HepG2 (cell line): ENCODE measurements at regions not wholly inside any gene's neighbourhood (a gene's known extent, or its start where the extent isn't known, plus 50 kb on each side); places are given as distances from the start of the nearest gene placed in this dataset.

ENCODE experiments used
- ATAC-seq: fragments of 200-7000 bp; cut with Tn5 transposase; 3 replicates; pipeline ENCODE4 v1.9.1; 2020; ENCODE audit warnings: mild to moderate bottlenecking, moderate library complexity
- BruUV-seq: library from RNA; stranded (reverse); fragments of 400-500 nt; replicated peaks from 2 replicates; lab custom pipeline; 2021; lab: Mats Ljungman, UMichigan
- CTCF ChIA-PET: fragments of 300-600 bp; formaldehyde crosslinking; extraction: SDS; loops from one replicate; lab custom pipeline; 2021; ENCODE audit warnings: low total read pairs, inconsistent platforms, low intra/inter-chr PET ratio; lab: Yijun Ruan, JAX
- POLR2A ChIA-PET: fragments of 350-600 bp; sonication (Branson Sonifier 250); formaldehyde crosslinking; loops from one replicate; lab custom pipeline; 2020; ENCODE audit warnings: antibody characterized with exemption, inconsistent platforms; lab: Yijun Ruan, JAX
- DNase-seq: peaks from one replicate; pipeline ENCODE4 v3.0.0-alpha.2; 2015; ENCODE audit warnings: low spot score
- FAIRE-seq: peaks from 3 replicates; lab custom pipeline; 2011; peaks lifted over from hg19 to GRCh38; lab: Jason Lieb, UNC
- H2AFZ ChIP-seq: one replicate; pipeline ENCODE4 v1.6.1; 2011; ENCODE audit warnings: low read length, inconsistent platforms
- H3K27ac ChIP-seq: fragments of 300-600 bp; 3 replicates; pipeline ENCODE4 v1.8.0; 2011; ENCODE audit warnings: mixed run types, mild to moderate bottlenecking, mixed read lengths, low read length, inconsistent platforms; ENCODE audit not compliant: insufficient read depth; ENCODE audit errors: extremely low read length
- H3K27me3 ChIP-seq, 2 experiments: fragments of 200-600 bp in 1 of 2; 2 replicates in 1 of 2; 3 replicates in 1 of 2; pipeline versions ENCODE4 v1.6.0 to v1.8.0; 2011; ENCODE audit warnings: low read length in 2 of 2, mild to moderate bottlenecking in 2 of 2, moderate library complexity in 2 of 2, inconsistent platforms in 1 of 2; ENCODE audit not compliant: insufficient read depth in 2 of 2, control insufficient read depth in 1 of 2
- H3K36me3 ChIP-seq, 2 experiments: fragments of 200-600 bp in 1 of 2; replicated peaks in 1 of 2; 2 replicates in 1 of 2; 3 replicates in 1 of 2; pipeline versions ENCODE4 v1.5.1 to v1.8.0; 2011; ENCODE audit warnings: low read length in 2 of 2, inconsistent platforms in 1 of 2; ENCODE audit not compliant: insufficient read depth in 2 of 2, control insufficient read depth in 1 of 2
- H3K4me1 ChIP-seq: 2 replicates; pipeline ENCODE4 v1.5.1; 2012; ENCODE audit warnings: low read length, inconsistent platforms; ENCODE audit not compliant: insufficient read depth
- H3K4me2 ChIP-seq: 2 replicates; pipeline ENCODE4 v1.6.0; 2011; ENCODE audit warnings: low read depth, low read length, inconsistent platforms
- H3K4me3 ChIP-seq, 3 experiments: fragments of 200-600 bp in 1 of 3; sonication (generic), shearing (Covaris generic) in 1 of 3; replicated peaks in 1 of 3; 2 replicates each; pipeline ENCODE4 v1.5.1; 2011 to 2016; ENCODE audit warnings: low read length in 3 of 3, inconsistent platforms in 2 of 3, low read depth in 2 of 3, mild to moderate bottlenecking in 2 of 3, control low read depth in 1 of 3, mixed read lengths in 1 of 3; ENCODE audit not compliant: insufficient read depth in 1 of 3
- H3K79me2 ChIP-seq: one replicate; pipeline ENCODE4 v1.6.1; 2011; ENCODE audit warnings: low read length, inconsistent platforms; ENCODE audit not compliant: insufficient read depth
- H3K9ac ChIP-seq: 2 replicates; pipeline ENCODE4 v1.6.0; 2011; ENCODE audit warnings: mild to moderate bottlenecking, low read depth, low read length, inconsistent platforms; ENCODE audit not compliant: insufficient read depth
- H3K9me3 ChIP-seq: 2 replicates; pipeline ENCODE4 v1.5.1; 2012; ENCODE audit warnings: mild to moderate bottlenecking, low read length
- H4K20me1 ChIP-seq: 2 replicates; pipeline ENCODE4 v1.6.0; 2011; ENCODE audit warnings: inconsistent platforms, mild to moderate bottlenecking, low read length, moderate library complexity; ENCODE audit not compliant: insufficient read depth
- DZIP1 ChIP-seq: sonication (generic); formaldehyde crosslinking; IDR thresholded peaks from 2 replicates; pipeline ENCODE4 v1.5.0; 2020; ENCODE audit warnings: mild to moderate bottlenecking, missing genetic modification reagents
- JUND ChIP-seq: sonication (generic); formaldehyde crosslinking; IDR thresholded peaks from 2 replicates; pipeline ENCODE4 v1.8.0; 2022; ENCODE audit warnings: mild to moderate bottlenecking, missing genetic modification reagents
- MEIS1 ChIP-seq: sonication (generic); formaldehyde crosslinking; IDR thresholded peaks from 2 replicates; pipeline ENCODE4 v1.9.0; 2021; ENCODE audit warnings: mild to moderate bottlenecking, missing genetic modification reagents, moderate library complexity, borderline replicate concordance
- TFDP2 ChIP-seq: sonication (generic); formaldehyde crosslinking; IDR thresholded peaks from 2 replicates; pipeline ENCODE4 v1.4.0; 2020; ENCODE audit warnings: missing genetic modification reagents
- ZNF251 ChIP-seq: sonication (generic); formaldehyde crosslinking; IDR thresholded peaks from 2 replicates; pipeline ENCODE4 v1.9.0; 2021; ENCODE audit warnings: mild to moderate bottlenecking, missing genetic modification reagents
- WGBS: methylation state at CpG from one replicate; pipeline ENCODE4 v1.1.6; 2017; ENCODE audit warnings: low lambda C conversion rate; 5-methylcytosine and 5-hydroxymethylcytosine counted together
- in situ Hi-C: cut with HindIII; loops from 2 replicates; pipeline ENCODE4 v1.10.0; 2017; ENCODE audit warnings: low pct_unique_long_range_greater_than_20kb; ENCODE audit not compliant: extremely low pct_ligation_motif_present
- intact Hi-C: fragments of 100-400 bp; cut with micrococcal nuclease; formaldehyde crosslinking; loops from one replicate; pipeline ENCODE4 v1.10.0; 2022; ENCODE audit not compliant: unreplicated experiment

- no peaks in the 10 kb centered on the region for H3K27me3 ChIP-seq
- H3K36me3 ChIP-seq: no peaks in the 10 kb centered on the region
- WGBS: 36% methylated on average over 3 of the region's 3 CpGs
- TF ChIP-seq ZNF251 (CRISPR knock-in tag): no peak
- no peak for TF ChIP-seq TFDP2 (CRISPR knock-in tag)
- TF ChIP-seq MEIS1: no peak
- TF ChIP-seq JUND: no peak
- TF ChIP-seq DZIP1 (CRISPR knock-in tag): no peak
- TF ChIP-seq, all 625 proteins: peak for 0
- no peak overlapping the region for H3K27ac ChIP-seq
- ChIA-PET POLR2A (no interaction called here), CTCF (no interaction called here)
- intact Hi-C loops: no loop called here
- H4K20me1 ChIP-seq: no peaks in the 10 kb centered on the region
- H3K9ac ChIP-seq: no peak overlapping the region
- H3K4me1 ChIP-seq: no peaks in the 10 kb centered on the region
- no peak overlapping the region for H3K4me2 ChIP-seq
- no peak for ATAC-seq
- no peak overlapping the region for H3K4me3 ChIP-seq
- FAIRE-seq: no peak
- BruUV-seq: no TSS peak
- H2AFZ ChIP-seq: no peak overlapping the region
- in situ Hi-C loops: no loop called here
- no peak for DNase-seq
- no peaks in the 10 kb centered on the region for H3K9me3 ChIP-seq
- H3K79me2 ChIP-seq: no peaks in the 10 kb centered on the region
Observed at GRCh38 chr9:85243977-85244376, 497.8 kb downstream of the AGTPBP1 start.
